ENCODE measurements at regions not wholly inside any gene's neighbourhood (a gene's known extent, or its start where the extent isn't known, plus 50 kb on each side); places are given as distances from the start of the nearest gene placed in this dataset.

DNA sequence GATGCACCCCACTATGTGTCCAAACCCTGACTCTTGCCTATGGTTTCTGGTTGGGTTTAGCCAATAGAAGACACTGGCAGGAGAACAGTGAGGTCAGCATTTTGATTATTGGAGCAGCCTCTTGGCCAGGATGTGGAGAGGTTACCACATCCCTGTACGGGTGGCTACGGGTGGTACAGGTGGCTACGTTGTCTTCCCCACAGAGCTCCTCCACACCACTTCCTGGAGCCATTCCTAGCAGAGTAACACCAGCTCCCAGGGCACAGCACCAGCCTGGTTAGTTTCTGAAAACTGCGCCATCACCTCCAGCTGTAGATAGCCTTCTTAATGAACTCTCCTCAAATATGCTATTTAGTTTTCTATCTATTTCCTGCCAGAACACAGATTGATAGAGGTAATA is 445.2 kb downstream of the INHBA start:
- no peak for TF ChIP-seq JUND (IDR thresholded peaks at IDR 0.05; ENCODE audit: low read depth)
- in situ Hi-C loops (cut with HindIII; ENCODE audit: low pct_unique_long_range_greater_than_20kb, low sequenced_read_pairs) = no loop called here
- DNase-seq (ENCODE audit: low read depth in 1 of 2, low spot score in 1 of 2) = no peak

DNA sequence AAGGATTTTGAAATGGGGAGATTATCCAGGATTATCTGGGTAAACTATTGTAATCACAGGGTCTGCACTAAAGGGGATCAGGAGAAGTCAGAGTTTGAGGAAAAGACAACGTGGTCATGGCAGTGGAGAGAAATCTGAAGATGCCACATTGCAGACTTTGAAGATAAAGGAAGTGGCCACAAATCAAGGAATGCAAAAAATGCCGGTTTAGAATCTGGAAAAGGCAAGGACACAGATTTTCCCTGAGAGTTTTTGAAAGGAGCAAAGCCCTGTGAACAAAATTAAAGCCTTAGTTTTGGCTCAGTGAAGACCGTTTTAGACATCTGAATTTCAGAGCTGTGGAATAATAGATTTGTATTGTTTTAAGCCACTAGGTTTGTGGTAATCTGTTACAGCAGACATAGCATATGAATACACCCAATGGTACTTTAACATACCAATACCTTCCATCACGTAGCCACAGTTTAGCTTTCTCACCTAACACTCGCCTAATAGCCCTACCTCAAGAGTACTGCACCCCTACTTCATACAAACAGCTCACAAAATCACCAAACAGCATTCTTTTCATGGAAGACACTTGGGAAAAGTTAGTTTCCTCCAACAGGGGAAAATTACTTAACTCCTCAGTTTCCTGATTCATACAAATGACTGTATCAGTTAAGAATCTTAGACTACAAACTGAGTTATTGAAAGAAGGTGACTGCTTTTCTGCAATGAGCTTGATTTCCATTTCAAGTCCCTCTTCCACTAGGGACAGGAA is 446.5 kb downstream of the INHBA start:
- in situ Hi-C loops (cut with HindIII; ENCODE audit: low pct_unique_long_range_greater_than_20kb, low sequenced_read_pairs) = no loop called here
- TF ChIP-seq JUND (IDR thresholded peaks at IDR 0.05; ENCODE audit: low read depth) = no peak
- no peak for DNase-seq (ENCODE audit: low read depth in 1 of 2, low spot score in 1 of 2)

DNA sequence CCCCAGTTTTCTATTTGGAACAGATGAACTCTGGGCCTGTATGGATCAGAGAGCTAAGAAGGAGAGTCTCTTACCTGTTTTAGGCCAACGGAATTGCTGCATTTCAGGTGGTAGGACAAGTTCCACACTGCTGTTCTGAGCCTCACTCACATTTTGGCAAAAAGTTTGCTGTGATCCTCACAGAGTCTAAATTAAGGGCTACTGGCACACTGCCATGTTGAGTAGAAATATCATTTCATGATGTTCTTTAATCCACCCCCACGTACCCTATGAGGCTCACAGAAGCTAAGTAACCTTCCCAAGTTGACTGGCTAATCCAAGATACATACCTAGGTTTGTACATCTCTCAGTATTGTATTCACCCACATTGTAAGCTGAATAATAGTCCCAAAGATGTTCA is 447.2 kb downstream of the INHBA start:
- in situ Hi-C loops (cut with HindIII; ENCODE audit: low pct_unique_long_range_greater_than_20kb, low sequenced_read_pairs) = no loop called here
- DNase-seq (ENCODE audit: low read depth in 1 of 2, low spot score in 1 of 2) = no peak
- no peak for TF ChIP-seq JUND (IDR thresholded peaks at IDR 0.05; ENCODE audit: low read depth)

DNA sequence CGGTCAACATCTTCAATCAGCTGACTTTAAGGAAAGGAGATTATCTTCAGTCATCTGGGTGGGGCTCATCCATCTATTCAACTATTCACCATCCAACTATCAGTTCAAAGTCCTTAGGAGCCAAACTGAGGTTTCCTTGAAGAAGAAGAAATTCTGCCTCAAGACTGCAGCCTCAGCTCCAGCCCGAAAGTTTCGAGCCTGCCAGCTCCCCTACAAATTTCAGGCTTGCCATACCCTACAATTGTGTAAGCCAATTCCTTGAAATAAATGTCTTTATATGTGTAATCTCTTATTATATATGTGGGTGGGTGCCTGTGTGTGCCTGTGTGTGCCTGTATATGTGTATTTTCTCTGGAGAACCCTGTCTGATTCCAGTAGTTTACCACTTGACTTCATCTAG is 447.8 kb downstream of the INHBA start:
- no peak for DNase-seq (ENCODE audit: low read depth in 1 of 2, low spot score in 1 of 2)
- no peak for TF ChIP-seq JUND (IDR thresholded peaks at IDR 0.05; ENCODE audit: low read depth)
- in situ Hi-C loops (cut with HindIII; ENCODE audit: low pct_unique_long_range_greater_than_20kb, low sequenced_read_pairs) = no loop called here

DNA sequence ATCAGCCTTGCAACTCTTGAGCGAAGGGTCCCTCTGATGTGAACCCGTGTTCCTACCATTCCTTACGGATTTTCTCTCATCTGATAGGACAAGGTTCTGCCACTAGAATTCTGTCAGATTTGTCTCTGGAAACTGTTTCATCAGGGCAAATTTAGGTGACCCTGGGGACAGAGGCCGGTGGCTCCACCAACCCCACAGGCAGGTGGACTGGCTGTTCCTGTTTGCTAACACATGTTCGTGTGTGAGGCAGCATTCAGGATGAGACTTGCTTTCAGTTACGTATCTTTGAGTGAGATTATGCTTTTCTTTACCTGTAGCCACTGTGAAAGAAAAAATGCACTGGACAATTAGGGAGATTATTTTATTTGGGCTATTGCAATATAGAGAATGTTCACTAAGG is 449.9 kb downstream of the INHBA start:
- in situ Hi-C loops (cut with HindIII; ENCODE audit: low pct_unique_long_range_greater_than_20kb, low sequenced_read_pairs) = no loop called here
- TF ChIP-seq JUND (IDR thresholded peaks at IDR 0.05; ENCODE audit: low read depth) = no peak
- no peak for DNase-seq (ENCODE audit: low read depth in 1 of 2, low spot score in 1 of 2)

DNA sequence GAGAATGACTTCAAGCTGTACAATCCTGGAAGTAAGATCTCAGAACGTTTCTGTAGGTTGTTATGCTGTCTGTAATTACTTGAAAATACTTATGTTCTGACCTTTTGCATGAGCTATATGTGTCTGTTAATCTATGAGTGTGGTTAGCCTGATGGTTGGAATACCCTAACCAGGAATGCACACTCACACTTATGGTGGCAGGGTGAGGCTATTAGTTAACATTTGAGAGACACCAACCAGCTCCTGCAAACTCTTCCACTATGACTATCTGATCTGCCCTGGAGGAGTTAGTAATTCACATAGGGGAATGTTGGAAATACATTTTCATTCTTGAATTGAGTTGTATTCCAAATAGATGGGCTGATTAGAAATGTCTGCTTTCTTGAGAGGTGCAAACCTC is 450.3 kb downstream of the INHBA start:
- no peak for TF ChIP-seq JUND (IDR thresholded peaks at IDR 0.05; ENCODE audit: low read depth)
- no peak for DNase-seq (ENCODE audit: low read depth in 1 of 2, low spot score in 1 of 2)
- in situ Hi-C loops (cut with HindIII; ENCODE audit: low pct_unique_long_range_greater_than_20kb, low sequenced_read_pairs) = no loop called here

DNA sequence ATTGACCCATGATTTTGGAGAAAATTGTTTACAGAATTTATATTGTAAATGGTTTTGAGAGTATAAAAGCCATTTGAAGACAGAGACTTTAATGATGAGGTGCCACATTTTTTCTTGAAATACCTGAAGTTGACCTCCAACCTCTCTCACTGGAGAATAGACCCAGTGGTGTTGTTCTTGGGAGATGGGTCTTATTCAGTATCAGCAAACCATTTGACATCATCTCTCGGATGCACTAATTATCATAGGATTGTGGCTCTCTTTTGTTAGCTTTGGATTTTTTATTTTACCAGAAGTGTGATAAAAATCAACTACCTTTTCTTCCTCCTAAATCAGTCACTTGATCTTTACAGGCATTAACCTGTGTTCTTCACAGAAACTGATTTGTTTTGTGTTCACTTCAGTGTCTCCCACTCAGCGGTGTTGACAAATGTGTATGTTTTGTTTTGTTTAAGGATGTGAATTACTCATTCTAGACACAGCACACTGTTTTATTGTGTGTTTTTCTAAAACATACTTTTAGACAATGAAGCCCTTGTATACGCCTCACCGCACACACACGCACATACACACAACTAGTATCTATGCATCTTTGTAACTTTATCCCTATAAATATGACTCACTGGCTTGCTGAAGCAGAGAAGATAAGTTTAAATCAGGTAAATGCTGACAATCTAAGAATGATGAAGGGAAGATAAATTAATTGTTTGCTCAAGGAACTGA is 455.6 kb downstream of the INHBA start:
- in situ Hi-C loops (cut with HindIII; ENCODE audit: low pct_unique_long_range_greater_than_20kb, low sequenced_read_pairs) = no loop called here
- TF ChIP-seq JUND (IDR thresholded peaks at IDR 0.05; ENCODE audit: low read depth) = no peak
- DNase-seq (ENCODE audit: low read depth in 1 of 2, low spot score in 1 of 2) = peak in 1 of 2 experiments; percentile 54

DNA sequence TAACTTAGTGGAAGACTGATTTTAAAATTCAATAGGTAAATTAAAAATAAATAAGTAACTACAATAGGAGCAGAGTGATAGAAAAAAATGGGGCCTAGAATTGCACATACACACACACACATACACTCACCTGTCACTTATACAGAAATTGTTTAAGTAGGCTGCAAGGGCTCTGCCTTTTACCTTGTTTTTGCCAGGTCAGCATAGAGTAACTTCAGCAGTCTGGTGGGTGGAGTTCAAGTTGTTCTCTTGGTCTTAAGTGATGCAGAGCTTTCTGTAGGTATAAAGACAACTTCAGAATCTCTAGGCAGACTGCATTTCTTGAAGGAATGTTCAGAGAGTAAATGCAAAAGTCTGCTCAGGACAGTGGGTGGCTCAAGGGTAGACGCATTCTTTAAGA is 457.0 kb downstream of the INHBA start:
- no peak for TF ChIP-seq JUND (IDR thresholded peaks at IDR 0.05; ENCODE audit: low read depth)
- in situ Hi-C loops (cut with HindIII; ENCODE audit: low pct_unique_long_range_greater_than_20kb, low sequenced_read_pairs) = no loop called here
- DNase-seq (ENCODE audit: low read depth in 1 of 2, low spot score in 1 of 2) = no peak

DNA sequence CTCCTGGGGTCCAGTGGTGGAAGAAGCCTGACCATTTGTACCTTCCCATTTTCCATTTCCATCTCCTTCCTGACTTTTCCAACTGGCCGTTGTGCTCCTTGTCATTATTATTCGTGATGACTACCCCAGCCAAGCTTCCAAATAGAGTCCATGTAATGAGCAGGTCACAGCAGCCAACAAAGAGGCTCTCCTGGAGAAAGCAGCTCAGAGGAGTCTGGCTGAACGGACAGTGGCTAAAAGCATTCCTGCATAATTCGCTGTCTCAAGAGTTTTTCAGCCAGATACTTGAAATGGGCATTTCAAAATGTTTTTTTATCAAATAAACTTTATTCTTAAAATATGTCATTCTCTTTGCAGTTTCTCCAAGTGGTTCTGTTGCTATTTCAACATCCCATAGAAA is 458.6 kb downstream of the INHBA start:
- TF ChIP-seq JUND (IDR thresholded peaks at IDR 0.05; ENCODE audit: low read depth) = no peak
- in situ Hi-C loops (cut with HindIII; ENCODE audit: low pct_unique_long_range_greater_than_20kb, low sequenced_read_pairs) = no loop called here
- no peak for DNase-seq (ENCODE audit: low read depth in 1 of 2, low spot score in 1 of 2)

DNA sequence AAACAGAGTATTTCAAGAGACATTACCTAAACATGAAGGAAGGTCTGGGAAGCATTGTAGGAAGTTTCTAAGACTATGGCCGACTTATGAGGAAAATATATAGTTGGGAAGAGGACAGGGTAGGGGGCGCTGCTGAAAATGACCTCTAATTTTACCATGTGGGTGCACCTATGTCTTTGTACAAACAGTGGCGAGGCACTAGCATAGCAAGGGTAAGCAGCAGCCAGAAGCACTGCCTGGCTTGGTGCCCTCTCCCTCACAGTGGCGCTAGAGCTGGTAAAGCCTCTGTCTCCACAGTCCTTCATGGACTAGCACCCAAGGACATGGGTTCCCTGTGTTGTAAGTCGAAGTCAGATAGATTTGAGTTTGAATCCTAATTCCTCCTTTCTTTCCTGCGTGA is 461.2 kb downstream of the INHBA start:
- DNase-seq (ENCODE audit: low read depth in 1 of 2, low spot score in 1 of 2) = no peak
- in situ Hi-C loops (cut with HindIII; ENCODE audit: low pct_unique_long_range_greater_than_20kb, low sequenced_read_pairs) = no loop called here
- no peak for TF ChIP-seq JUND (IDR thresholded peaks at IDR 0.05; ENCODE audit: low read depth)

DNA sequence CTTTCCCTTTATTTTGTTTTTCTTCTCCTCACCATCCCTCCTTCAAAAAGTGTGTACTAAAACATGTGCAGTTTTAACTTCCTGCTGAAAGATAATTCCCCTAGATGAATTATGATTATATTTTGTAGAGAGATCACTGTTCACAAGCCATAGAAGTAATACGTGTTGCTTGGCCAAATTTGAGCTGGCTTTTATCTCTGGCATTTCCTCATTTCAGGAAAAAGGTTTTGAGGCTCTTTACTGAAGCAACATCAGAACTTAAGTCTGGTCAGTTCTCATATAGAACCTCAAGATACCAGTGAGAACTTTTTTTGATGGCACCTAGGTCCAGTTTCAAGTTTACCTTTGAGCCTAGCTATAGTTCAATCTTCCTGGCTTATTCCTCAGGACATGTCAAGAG is 463.3 kb downstream of the INHBA start:
- no peak for DNase-seq (ENCODE audit: low read depth in 1 of 2, low spot score in 1 of 2)
- in situ Hi-C loops (cut with HindIII; ENCODE audit: low pct_unique_long_range_greater_than_20kb, low sequenced_read_pairs) = no loop called here
- no peak for TF ChIP-seq JUND (IDR thresholded peaks at IDR 0.05; ENCODE audit: low read depth)

DNA sequence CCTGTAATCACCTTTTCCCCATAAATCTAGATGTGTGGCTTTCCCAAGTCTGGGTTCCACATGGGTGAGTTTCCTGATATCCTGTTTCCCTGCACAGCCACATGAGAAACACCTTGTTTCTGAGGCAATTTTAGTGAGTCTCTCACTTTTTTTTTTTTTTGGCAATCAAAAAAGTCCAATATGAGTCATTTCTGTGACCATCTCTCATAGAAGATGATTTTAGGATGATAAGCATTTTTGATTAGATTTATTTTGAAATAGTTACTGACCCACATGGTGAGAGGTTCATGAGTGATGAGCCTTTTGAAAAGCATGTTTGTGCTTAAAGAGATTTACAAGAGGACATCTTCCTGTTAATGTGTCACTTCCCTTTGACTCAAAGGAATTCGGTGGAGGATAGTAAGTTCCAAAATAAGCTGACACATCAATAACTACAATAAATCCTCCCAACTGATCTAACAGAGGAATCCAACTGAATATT is 464.0 kb downstream of the INHBA start:
- TF ChIP-seq JUND (IDR thresholded peaks at IDR 0.05; ENCODE audit: low read depth) = no peak
- no peak for DNase-seq (ENCODE audit: low read depth in 1 of 2, low spot score in 1 of 2)
- in situ Hi-C loops (cut with HindIII; ENCODE audit: low pct_unique_long_range_greater_than_20kb, low sequenced_read_pairs) = no loop called here

DNA sequence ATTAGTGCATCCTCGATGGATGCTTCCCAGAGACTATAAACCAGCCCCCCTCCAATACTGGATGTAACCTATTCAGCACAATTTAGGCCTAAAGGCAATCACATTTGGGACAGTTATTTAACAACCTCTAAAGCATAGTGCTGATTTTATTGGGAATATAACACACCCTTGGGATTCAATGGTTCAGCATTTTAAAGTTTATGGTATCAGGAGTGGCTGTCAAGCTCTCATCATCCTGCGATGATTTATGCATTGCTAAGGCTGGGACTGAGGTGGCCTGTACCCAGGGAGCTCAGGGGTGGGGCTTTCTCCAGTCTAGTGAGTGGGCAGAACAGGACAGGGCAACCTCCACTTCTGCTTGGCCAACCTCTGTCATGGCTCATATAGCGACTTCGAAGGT is 464.9 kb downstream of the INHBA start:
- in situ Hi-C loops (cut with HindIII; ENCODE audit: low pct_unique_long_range_greater_than_20kb, low sequenced_read_pairs) = no loop called here
- DNase-seq (ENCODE audit: low read depth in 1 of 2, low spot score in 1 of 2) = no peak
- no peak for TF ChIP-seq JUND (IDR thresholded peaks at IDR 0.05; ENCODE audit: low read depth)
